IMR-90 (cell line): ENCODE measurements at regions not wholly inside any gene's neighbourhood (a gene's known extent, or its start where the extent isn't known, plus 50 kb on each side); places are given as distances from the start of the nearest gene placed in this dataset.

Source experiments
- ATAC-seq: fragments of 200-7000 bp; cut with Tn5 transposase; 2 replicates; pipeline ENCODE4 v1.9.1; 2020; ENCODE audit warnings: low read depth, mild to moderate bottlenecking, moderate library complexity
- BruUV-seq: library from RNA; stranded (reverse); fragments of 400-500 nt; replicated peaks from 2 replicates; lab custom pipeline; 2021; lab: Mats Ljungman, UMichigan
- CTCF ChIA-PET: fragments of 300-600 bp; formaldehyde crosslinking; extraction: SDS; loops from one replicate; lab custom pipeline; 2021; ENCODE audit warnings: antibody characterized with exemption; lab: Yijun Ruan, JAX
- POLR2A ChIA-PET: fragments of 300-600 bp; sonication (Branson Sonifier 250); formaldehyde crosslinking; loops from one replicate; lab custom pipeline; 2022; ENCODE audit warnings: antibody characterized with exemption; ENCODE audit not compliant: unreplicated experiment; lab: Charles Lee
- DNase-seq: peaks from one replicate; pipeline ENCODE4 v3.0.0; 2013
- H2AFZ ChIP-seq: replicated peaks from 2 replicates; pipeline ENCODE3; 2013; ENCODE audit warnings: low read length, mild to moderate bottlenecking; ENCODE audit not compliant: poor library complexity
- H2AK5ac ChIP-seq: 2 replicates; pipeline ENCODE4 v1.6.1; 2013; ENCODE audit warnings: low read depth, low read length, inconsistent platforms
- H2AK9ac ChIP-seq: replicated peaks from 2 replicates; pipeline ENCODE3; 2013; ENCODE audit warnings: mild to moderate bottlenecking, low read depth, low read length, moderate library complexity; ENCODE audit not compliant: poor library complexity
- H2BK120ac ChIP-seq: 2 replicates; pipeline ENCODE4 v1.6.1; 2013; ENCODE audit warnings: low read depth, low read length, inconsistent platforms
- H2BK15ac ChIP-seq: 3 replicates; pipeline ENCODE4 v1.6.1; 2013; ENCODE audit warnings: low read depth, low read length, inconsistent platforms
- H2BK20ac ChIP-seq: 2 replicates; pipeline ENCODE4 v1.6.1; 2013; ENCODE audit warnings: low read depth, mild to moderate bottlenecking, inconsistent platforms, low read length, moderate library complexity
- H2BK5ac ChIP-seq: 2 replicates; pipeline ENCODE4 v1.6.1; 2013; ENCODE audit warnings: mild to moderate bottlenecking, low read depth, low read length, inconsistent platforms; ENCODE audit not compliant: poor library complexity, severe bottlenecking
- H3K14ac ChIP-seq: replicated peaks from 2 replicates; pipeline ENCODE4 v1.6.1; 2013; ENCODE audit warnings: low read depth, low read length, inconsistent platforms
- H3K18ac ChIP-seq: 2 replicates; pipeline ENCODE4 v1.6.1; 2013; ENCODE audit warnings: low read depth, low read length, control low read depth
- H3K23ac ChIP-seq: 2 replicates; pipeline ENCODE4 v1.6.1; 2013; ENCODE audit warnings: low read depth, low read length, inconsistent platforms
- H3K27ac ChIP-seq: 2 replicates; pipeline ENCODE4 v1.5.1; 2013; ENCODE audit warnings: mild to moderate bottlenecking, control low read depth, low read length; ENCODE audit not compliant: insufficient read depth
- H3K27me3 ChIP-seq: 2 replicates; pipeline ENCODE4 v1.6.1; 2013; ENCODE audit warnings: low read length; ENCODE audit not compliant: control insufficient read depth, insufficient read depth
- H3K36me3 ChIP-seq: 2 replicates; pipeline ENCODE4 v1.6.1; 2013; ENCODE audit warnings: low read length, mixed read lengths; ENCODE audit not compliant: control insufficient read depth, insufficient read depth
- H3K4ac ChIP-seq: 2 replicates; pipeline ENCODE4 v1.6.1; 2013; ENCODE audit warnings: low read depth, low read length, inconsistent platforms
- H3K4me1 ChIP-seq: 2 replicates; pipeline ENCODE4 v1.6.1; 2013; ENCODE audit warnings: low read length, mixed read lengths; ENCODE audit not compliant: control insufficient read depth, insufficient read depth
- H3K4me2 ChIP-seq: 2 replicates; pipeline ENCODE4 v1.6.1; 2013; ENCODE audit warnings: low read depth, mild to moderate bottlenecking, control low read depth, low read length, moderate library complexity
- H3K4me3 ChIP-seq: 2 replicates; pipeline ENCODE4 v1.5.1; 2013; ENCODE audit warnings: low read depth, mild to moderate bottlenecking, control low read depth, low read length, moderate library complexity; ENCODE audit not compliant: insufficient read depth
- H3K56ac ChIP-seq: 2 replicates; pipeline ENCODE4 v1.6.1; 2013; ENCODE audit warnings: low read length, inconsistent platforms; ENCODE audit not compliant: insufficient read depth; ENCODE audit errors: extremely low read depth
- H3K79me1 ChIP-seq, 2 experiments: 2 replicates each; pipeline ENCODE4 v1.6.1; 2013; ENCODE audit warnings: low read length in 2 of 2, inconsistent platforms in 1 of 2, low read depth in 1 of 2
- H3K9ac ChIP-seq: 2 replicates; pipeline ENCODE4 v1.6.1; 2013; ENCODE audit warnings: low read depth, low read length, control low read depth
- H3K9me1 ChIP-seq: 2 replicates; pipeline ENCODE4 v1.6.1; 2013; ENCODE audit warnings: low read length, inconsistent platforms; ENCODE audit not compliant: insufficient read depth
- H3K9me3 ChIP-seq: 2 replicates; pipeline ENCODE4 v1.6.1; 2013; ENCODE audit warnings: low read length; ENCODE audit not compliant: control insufficient read depth, insufficient read depth
- H4K20me1 ChIP-seq: 2 replicates; pipeline ENCODE4 v1.6.1; 2013; ENCODE audit warnings: low read length, inconsistent platforms; ENCODE audit not compliant: insufficient read depth
- H4K5ac ChIP-seq: 2 replicates; pipeline ENCODE4 v1.6.1; 2013; ENCODE audit warnings: mild to moderate bottlenecking, low read depth, low read length, control low read depth
- H4K8ac ChIP-seq, 2 experiments: 2 replicates each; pipeline ENCODE4 v1.6.1; 2013; ENCODE audit warnings: low read depth in 2 of 2, low read length in 2 of 2, control low read depth in 1 of 2, inconsistent platforms in 1 of 2
- H4K91ac ChIP-seq: 2 replicates; pipeline ENCODE4 v1.6.1; 2013; ENCODE audit warnings: low read depth, low read length, inconsistent platforms; ENCODE audit not compliant: insufficient read depth
- CHD1 ChIP-seq: IDR thresholded peaks from 2 replicates; pipeline ENCODE4 v1.6.1; 2012; ENCODE audit warnings: low read depth, low read length, improper control_type of control experiment
- FOS ChIP-seq: fragments of 150-350 bp; IDR thresholded peaks from 2 replicates; pipeline ENCODE4 v1.6.1; 2016; ENCODE audit warnings: low read depth, low read length
- MAFK ChIP-seq: IDR thresholded peaks from 2 replicates; pipeline ENCODE4 v1.6.1; 2012; ENCODE audit warnings: low read depth, low read length, improper control_type of control experiment
- MXI1 ChIP-seq: IDR thresholded peaks from 2 replicates; pipeline ENCODE4 v1.6.1; 2012; ENCODE audit warnings: low read depth, mild to moderate bottlenecking, low read length, moderate library complexity, borderline replicate concordance
- POLR2A ChIP-seq: IDR thresholded peaks from 2 replicates; pipeline ENCODE4 v1.6.1; 2012; ENCODE audit warnings: mild to moderate bottlenecking, low read depth, low read length
- RAD21 ChIP-seq: IDR thresholded peaks from 2 replicates; pipeline ENCODE4 v1.6.1; 2012; ENCODE audit warnings: low read length, improper control_type of control experiment
- RCOR1 ChIP-seq: IDR thresholded peaks from 2 replicates; pipeline ENCODE4 v1.6.1; 2012; ENCODE audit warnings: mild to moderate bottlenecking, low read length, improper control_type of control experiment; ENCODE audit not compliant: insufficient replicate concordance
- SMC3 ChIP-seq: fragments of 150-350 bp; IDR thresholded peaks from 2 replicates; pipeline ENCODE4 v1.6.1; 2016; ENCODE audit warnings: low read depth, mild to moderate bottlenecking, antibody characterized with exemption, low read length, moderate library complexity
- WGBS, 2 experiments: methylation state at CpG; one replicate each; pipeline versions ENCODE4 v1.1.5 to v1.1.7; 2013; ENCODE audit warnings: missing lambda C conversion rate in 2 of 2; ENCODE audit not compliant: insufficient read length in 1 of 2; ENCODE audit errors: extremely low coverage in 2 of 2; 5-methylcytosine and 5-hydroxymethylcytosine counted together
- dilution Hi-C: fragments of 300-500 bp; cut with HindIII; formaldehyde crosslinking; loops from one replicate; pipeline ENCODE4 v1.14.3; 2018; ENCODE audit warnings: low sequenced_read_pairs; ENCODE audit not compliant: unreplicated experiment
- in situ Hi-C: fragments of 300-500 bp; cut with MboI; formaldehyde crosslinking; loops from 3 replicates; pipeline ENCODE4 v1.14.3; 2019; ENCODE audit warnings: low sequenced_read_pairs, inconsistent platforms, mixed read lengths
- intact Hi-C: fragments of 100-400 bp; cut with micrococcal nuclease; formaldehyde crosslinking; loops from 2 replicates; pipeline ENCODE4 v1.10.0; 2022
- TF ChIP-seq, protein P1 (sequence below): conservative IDR thresholded peaks from 2 replicates; pipeline ENCODE4 v1.5.1; 2012; ENCODE audit warnings: mild to moderate bottlenecking, low read depth, low read length, improper control_type of control experiment

DNA sequence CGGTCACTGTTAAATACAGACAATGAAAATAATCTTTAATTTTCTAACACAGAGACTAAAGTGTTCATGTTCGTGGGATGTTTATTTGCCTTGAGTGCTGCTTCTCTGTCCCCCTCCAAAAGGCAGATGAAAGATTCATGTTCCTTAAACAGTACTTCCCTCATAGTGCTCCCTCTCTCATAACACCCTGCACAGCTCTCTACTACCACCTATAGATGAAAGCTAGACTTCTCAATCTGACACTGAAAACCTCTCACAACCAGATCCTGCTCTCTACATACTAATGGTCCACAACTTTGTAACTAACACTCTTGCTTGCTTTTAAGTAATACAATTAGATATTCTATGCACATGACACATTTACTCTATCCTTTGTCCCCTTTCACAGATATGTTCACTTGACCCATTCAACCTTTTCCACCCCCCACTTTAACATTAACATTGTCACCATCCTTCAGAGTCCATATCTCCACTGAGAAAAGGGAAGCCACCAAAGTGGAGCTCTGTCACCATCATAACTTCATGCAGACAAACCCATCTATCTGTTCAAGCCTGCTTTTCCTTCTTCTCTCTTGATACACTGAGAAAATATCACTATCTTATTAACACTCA lies 266.4 kb upstream of the USP15 start:
- H2BK15ac ChIP-seq: no peak overlapping the region
- ATAC-seq: peak; percentile 71
- no peaks in the 10 kb centered on the region; the same call in 1 of the 2 replicates for H3K9me3 ChIP-seq
- H3K79me1 ChIP-seq: no peaks in the 10 kb centered on the region
- in situ Hi-C loops (no loop called here), dilution Hi-C loops (no loop called here), intact Hi-C loops (loop anchor here (10.0 kb wide), 1 partner anchor 1499 kb away; no protein-coding TSS in a partner anchor)
- no peak overlapping the region for H3K23ac ChIP-seq
- no peak overlapping the region for H2BK20ac ChIP-seq
- no peak overlapping the region for H3K9ac ChIP-seq
- no CpG with 5 or more reads among the region's 2 CpGs for WGBS, 2 experiments
- H3K18ac ChIP-seq: no peak overlapping the region
- H3K14ac ChIP-seq: no peak overlapping the region
- H2AK9ac ChIP-seq: no peak overlapping the region
- H3K27ac ChIP-seq: no peak overlapping the region
- no peaks in the 10 kb centered on the region for H4K20me1 ChIP-seq
- no peak overlapping the region for H3K4me2 ChIP-seq
- H3K56ac ChIP-seq: no peak overlapping the region
- ChIA-PET POLR2A (no interaction called here), CTCF (no interaction called here)
- H4K5ac ChIP-seq: no peak overlapping the region
- H4K91ac ChIP-seq: no peak overlapping the region
- H4K8ac ChIP-seq: no peak overlapping the region
- H2BK5ac ChIP-seq: no peak overlapping the region
- H2AFZ ChIP-seq: no peak overlapping the region
- no peaks in the 10 kb centered on the region for H3K27me3 ChIP-seq
- peak; percentile 6 for DNase-seq
- H3K4me1 ChIP-seq: no peaks in the 10 kb centered on the region
- H2AK5ac ChIP-seq: no peak overlapping the region
- H3K4ac ChIP-seq: no peak overlapping the region
- no peak overlapping the region for H3K4me3 ChIP-seq
- H2BK120ac ChIP-seq: no peak overlapping the region
- H3K9me1 ChIP-seq: no peaks in the 10 kb centered on the region
- no TSS peak for BruUV-seq
- TF ChIP-seq POLR2A: no peak
- TF ChIP-seq MAFK: no peak
- TF ChIP-seq RCOR1: no peak
- TF ChIP-seq CHD1: no peak
- no peak for TF ChIP-seq SMC3
- TF ChIP-seq RAD21: peak; percentile 50
- TF ChIP-seq, protein P1, sequence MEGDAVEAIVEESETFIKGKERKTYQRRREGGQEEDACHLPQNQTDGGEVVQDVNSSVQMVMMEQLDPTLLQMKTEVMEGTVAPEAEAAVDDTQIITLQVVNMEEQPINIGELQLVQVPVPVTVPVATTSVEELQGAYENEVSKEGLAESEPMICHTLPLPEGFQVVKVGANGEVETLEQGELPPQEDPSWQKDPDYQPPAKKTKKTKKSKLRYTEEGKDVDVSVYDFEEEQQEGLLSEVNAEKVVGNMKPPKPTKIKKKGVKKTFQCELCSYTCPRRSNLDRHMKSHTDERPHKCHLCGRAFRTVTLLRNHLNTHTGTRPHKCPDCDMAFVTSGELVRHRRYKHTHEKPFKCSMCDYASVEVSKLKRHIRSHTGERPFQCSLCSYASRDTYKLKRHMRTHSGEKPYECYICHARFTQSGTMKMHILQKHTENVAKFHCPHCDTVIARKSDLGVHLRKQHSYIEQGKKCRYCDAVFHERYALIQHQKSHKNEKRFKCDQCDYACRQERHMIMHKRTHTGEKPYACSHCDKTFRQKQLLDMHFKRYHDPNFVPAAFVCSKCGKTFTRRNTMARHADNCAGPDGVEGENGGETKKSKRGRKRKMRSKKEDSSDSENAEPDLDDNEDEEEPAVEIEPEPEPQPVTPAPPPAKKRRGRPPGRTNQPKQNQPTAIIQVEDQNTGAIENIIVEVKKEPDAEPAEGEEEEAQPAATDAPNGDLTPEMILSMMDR: peak; percentile 38
- no peak for TF ChIP-seq MXI1
- no peak for TF ChIP-seq FOS
- no peaks in the 10 kb centered on the region for H3K36me3 ChIP-seq
